Muscle layer of colon (tissue), 2 donors: ENCODE measurements at regions not wholly inside any gene's neighbourhood (a gene's known extent, or its start where the extent isn't known, plus 50 kb on each side); places are given as distances from the start of the nearest gene placed in this dataset.

Experiments
- H3K27ac ChIP-seq: one replicate; pipeline ENCODE4 v1.7.0; 2013; ENCODE audit warnings: low read depth, mild to moderate bottlenecking, low read length, moderate library complexity
- H3K27me3 ChIP-seq, 2 donors: one replicate each; pipeline ENCODE4 v1.7.0; 2013; ENCODE audit warnings: low read length in 2 of 2, mild to moderate bottlenecking in 2 of 2; ENCODE audit not compliant: insufficient read depth in 2 of 2, control insufficient read depth in 1 of 2
- H3K36me3 ChIP-seq: one replicate; pipeline ENCODE4 v1.7.0; 2013; ENCODE audit warnings: mild to moderate bottlenecking, low read length; ENCODE audit not compliant: insufficient read depth
- H3K4me1 ChIP-seq: one replicate; pipeline ENCODE4 v1.7.0; 2013; ENCODE audit warnings: mild to moderate bottlenecking, low read length; ENCODE audit not compliant: insufficient read depth
- H3K4me3 ChIP-seq, 2 donors: one replicate each; pipeline ENCODE4 v1.7.0; 2013; ENCODE audit warnings: low read length in 2 of 2, low read depth in 1 of 2, mild to moderate bottlenecking in 1 of 2, moderate library complexity in 1 of 2
- H3K9ac ChIP-seq: one replicate; pipeline ENCODE4 v1.7.0; 2013; ENCODE audit warnings: low read length
- H3K9me3 ChIP-seq: one replicate; pipeline ENCODE4 v1.7.0; 2013; ENCODE audit warnings: mild to moderate bottlenecking, low read length
- donor health status: abdominal sarcoma.
- donor health status: Adenocarcinoma of cecum.

DNA sequence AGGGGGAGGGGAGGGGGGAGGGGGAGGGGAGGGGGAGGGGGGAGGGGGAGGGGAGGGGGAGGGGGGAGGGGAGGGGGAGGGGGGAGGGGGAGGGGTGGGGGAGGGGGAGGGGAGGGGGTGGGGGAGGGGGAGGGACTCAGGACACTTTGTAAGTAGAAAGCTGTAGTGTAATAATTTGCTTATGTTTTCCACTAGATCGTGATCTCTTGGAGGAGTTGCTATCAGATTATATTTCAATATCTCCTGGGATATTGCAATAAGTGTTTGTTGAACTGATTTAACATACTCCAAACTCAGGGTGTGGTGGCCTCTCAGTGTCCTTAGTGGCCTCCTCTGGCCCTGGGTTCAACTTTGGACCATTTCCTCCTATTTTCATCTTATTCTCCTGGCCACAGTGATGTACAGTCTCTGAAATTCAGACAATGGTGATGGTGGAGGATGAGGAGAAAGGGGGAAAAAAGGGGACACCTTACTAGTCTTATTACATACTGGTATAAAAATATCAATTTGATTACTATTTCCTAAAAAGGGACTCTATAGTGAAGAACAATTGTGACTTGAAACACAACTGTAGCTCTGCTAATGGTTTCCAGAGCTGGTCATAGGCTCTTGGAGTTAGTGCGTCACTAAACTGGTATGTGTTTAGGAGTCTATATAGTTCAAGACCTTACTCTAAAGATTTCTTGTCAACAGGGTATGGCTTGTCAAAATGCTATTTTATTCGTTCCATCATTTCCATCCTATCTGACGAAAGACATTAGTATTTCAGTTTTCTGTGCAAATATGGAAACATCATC, 89.6 kb downstream of the DDX1 start:
- Histone ChIP-seq H3K4me1 (no peaks in the 10 kb centered on the region), H3K27me3 (no peaks in the 10 kb centered on the region), H3K4me3 (no peak overlapping the region), H3K36me3 (no peaks in the 10 kb centered on the region), H3K9ac (no peak overlapping the region), H3K27ac (no peak overlapping the region), H3K9me3 (no peaks in the 10 kb centered on the region)

- Histone ChIP-seq H3K4me3 (no peak overlapping the region), H3K36me3 (no peaks in the 10 kb centered on the region), H3K4me1 (no peaks in the 10 kb centered on the region)
Observed at GRCh38 chr2:15682354-15682753, 90.7 kb downstream of the DDX1 start.

GRCh38 chr2:15684161-15685039, 92.7 kb downstream of the DDX1 start:
- no peak overlapping the region for H3K4me3 ChIP-seq
- H3K9me3 ChIP-seq, result no peaks in the 10 kb centered on the region
- no peaks in the 10 kb centered on the region for H3K36me3 ChIP-seq
- no peaks in the 10 kb centered on the region for H3K4me1 ChIP-seq
- H3K9ac ChIP-seq, result no peak overlapping the region
- H3K27me3 ChIP-seq, result no peaks in the 10 kb centered on the region
- H3K27ac ChIP-seq, result no peak overlapping the region

More at GRCh38 chr2:15682354-15682753, 90.7 kb downstream of the DDX1 start:
- no peak overlapping the region for H3K27ac ChIP-seq
- no peak overlapping the region for H3K9ac ChIP-seq
- no peaks in the 10 kb centered on the region for H3K9me3 ChIP-seq
- no peaks in the 10 kb centered on the region for H3K27me3 ChIP-seq

GRCh38 chr2:15685143-15685542, 93.5 kb downstream of the DDX1 start:
- no peaks in the 10 kb centered on the region for H3K9me3 ChIP-seq
- no peak overlapping the region for H3K9ac ChIP-seq
- no peaks in the 10 kb centered on the region for H3K36me3 ChIP-seq
- no peak overlapping the region for H3K4me3 ChIP-seq
- H3K27ac ChIP-seq, result no peak overlapping the region
- no peaks in the 10 kb centered on the region for H3K4me1 ChIP-seq
- H3K27me3 ChIP-seq, result no peaks in the 10 kb centered on the region

DNA sequence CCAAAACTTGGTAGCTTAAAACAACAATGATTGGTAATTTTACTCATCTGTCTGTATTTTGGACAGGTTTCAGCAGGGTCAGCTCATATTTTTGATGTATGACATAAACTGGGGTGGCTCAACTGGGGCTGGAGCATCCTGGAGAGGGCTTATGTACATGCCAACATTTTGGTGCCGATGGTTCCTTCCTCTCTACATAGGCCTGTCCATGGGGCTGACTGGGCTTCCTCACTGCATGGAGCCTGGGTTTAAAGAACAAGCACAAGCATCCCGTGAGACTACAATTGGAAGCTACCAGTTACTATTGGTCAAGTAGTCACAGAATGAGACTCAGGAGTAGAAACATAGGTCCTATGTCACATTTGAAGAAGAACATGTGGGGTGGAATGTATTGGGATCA, 95.0 kb downstream of the DDX1 start:
- no peak overlapping the region for H3K4me3 ChIP-seq
- H3K9me3 ChIP-seq, result no peaks in the 10 kb centered on the region
- no peak overlapping the region for H3K27ac ChIP-seq
- no peak overlapping the region for H3K9ac ChIP-seq
- H3K27me3 ChIP-seq, result no peaks in the 10 kb centered on the region
- no peaks in the 10 kb centered on the region for H3K4me1 ChIP-seq
- no peaks in the 10 kb centered on the region for H3K36me3 ChIP-seq

DNA sequence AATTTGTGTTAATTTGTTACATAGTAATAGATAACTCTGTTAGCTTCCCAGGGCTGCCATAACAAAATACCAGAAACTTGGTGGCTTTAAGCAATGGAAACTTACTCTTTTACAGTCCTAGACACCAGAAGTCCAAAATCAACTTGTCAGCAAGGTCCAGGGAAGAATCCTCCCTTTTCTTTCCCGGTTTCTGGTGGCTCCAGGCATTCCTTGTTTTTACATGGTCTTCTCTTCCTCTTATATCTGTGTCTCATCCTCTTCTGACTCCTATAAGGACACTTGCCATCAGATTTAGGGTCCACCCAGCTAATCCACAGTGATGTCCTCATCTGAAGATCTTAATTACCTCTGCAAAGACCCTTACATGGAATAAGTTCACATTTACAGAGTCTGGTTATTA, 95.6 kb downstream of the DDX1 start:
- no peaks in the 10 kb centered on the region for H3K4me1 ChIP-seq
- no peaks in the 10 kb centered on the region for H3K36me3 ChIP-seq
- H3K9me3 ChIP-seq, result no peaks in the 10 kb centered on the region
- no peak overlapping the region for H3K4me3 ChIP-seq
- no peak overlapping the region for H3K9ac ChIP-seq
- no peaks in the 10 kb centered on the region for H3K27me3 ChIP-seq
- no peak overlapping the region for H3K27ac ChIP-seq

GRCh38 chr2:15687720-15688119, 96.1 kb downstream of the DDX1 start:
- H3K9ac ChIP-seq, result no peak overlapping the region
- no peak overlapping the region for H3K27ac ChIP-seq
- H3K9me3 ChIP-seq, result no peaks in the 10 kb centered on the region
- no peaks in the 10 kb centered on the region for H3K4me1 ChIP-seq
- H3K36me3 ChIP-seq, result no peaks in the 10 kb centered on the region
- H3K4me3 ChIP-seq, result no peak overlapping the region
- no peaks in the 10 kb centered on the region for H3K27me3 ChIP-seq

GRCh38 chr2:15688924-15689568, 97.4 kb downstream of the DDX1 start:
- Histone ChIP-seq H3K9ac (no peak overlapping the region), H3K4me1 (no peaks in the 10 kb centered on the region), H3K36me3 (no peaks in the 10 kb centered on the region), H3K9me3 (no peaks in the 10 kb centered on the region), H3K4me3 (no peak overlapping the region), H3K27me3 (no peaks in the 10 kb centered on the region), H3K27ac (no peak overlapping the region)

- Histone ChIP-seq H3K27ac (no peak overlapping the region), H3K4me1 (no peaks in the 10 kb centered on the region), H3K36me3 (no peaks in the 10 kb centered on the region), H3K9ac (no peak overlapping the region), H3K9me3 (no peaks in the 10 kb centered on the region), H3K4me3 (no peak overlapping the region), H3K27me3 (no peaks in the 10 kb centered on the region)
Observed at GRCh38 chr2:15689654-15690053, 98.0 kb downstream of the DDX1 start.

DNA sequence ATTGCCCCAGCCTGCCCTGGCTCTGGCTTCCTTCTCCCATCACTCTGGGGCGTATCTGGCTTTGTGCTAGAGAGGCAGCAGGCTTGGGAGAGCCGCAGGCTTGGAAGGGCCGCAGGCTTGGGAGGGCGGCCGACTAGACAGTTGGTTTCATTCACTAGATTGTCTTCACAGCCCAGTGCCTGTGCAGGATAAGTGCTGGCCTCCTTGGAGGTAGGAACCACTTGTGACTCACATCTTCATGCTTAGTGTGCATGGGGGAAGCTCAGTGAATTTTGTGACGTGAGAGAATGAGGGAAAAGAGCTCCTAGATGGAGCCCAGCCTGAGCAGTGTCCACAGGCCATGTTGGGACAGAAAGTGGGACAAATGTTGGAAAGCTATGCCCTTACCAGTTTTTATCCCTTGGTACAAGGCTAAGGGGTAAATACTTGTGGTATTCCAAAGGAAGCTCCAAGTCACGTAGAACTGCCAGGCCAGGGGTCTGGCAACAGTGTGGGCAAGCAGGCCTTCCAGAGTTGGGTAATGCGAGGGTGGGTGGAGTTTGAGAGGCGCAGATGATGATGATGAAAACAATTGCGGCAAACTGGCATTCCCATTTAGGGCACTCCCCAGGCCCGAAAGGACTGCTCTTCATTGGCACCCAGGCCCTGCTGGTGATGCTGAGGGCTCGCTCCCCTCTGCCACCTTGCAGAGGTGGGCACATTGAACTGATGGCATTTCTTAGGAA, 100.1 kb downstream of the DDX1 start:
- Histone ChIP-seq H3K4me1 (no peaks in the 10 kb centered on the region), H3K27ac (no peak overlapping the region), H3K36me3 (no peaks in the 10 kb centered on the region), H3K27me3 (no peaks in the 10 kb centered on the region), H3K9me3 (no peaks in the 10 kb centered on the region), H3K9ac (no peak overlapping the region), H3K4me3 (no peak overlapping the region)
